ENCODE measurements at regions not wholly inside any gene's neighbourhood (a gene's known extent, or its start where the extent isn't known, plus 50 kb on each side); places are given as distances from the start of the nearest gene placed in this dataset.

GRCh38 chr7:130903358-130903974 is 169.5 kb upstream of the KLF14 start:
- TF ChIP-seq CTCF (IDR thresholded peaks at IDR 0.05) = no peak
- TF ChIP-seq POLR2A (IDR thresholded peaks at IDR 0.05) = peak; percentile 65
